Activated CD4-positive, CD25-positive, alpha-beta regulatory T cell treated with anti-CD3 and anti-CD28 coated beads, Interleukin-2, amount 50 U/mL, for 16 hours (primary cell): ENCODE measurements at regions not wholly inside any gene's neighbourhood (a gene's known extent, or its start where the extent isn't known, plus 50 kb on each side); places are given as distances from the start of the nearest gene placed in this dataset.
"Not testable (repeated sequence)": the region's sequence is repeated elsewhere in the genome, so short reads cannot be mapped to it uniquely, and the experiment has no call there.

Experiments used
- DNase-seq: peaks from one replicate; pipeline ENCODE4 v3.0.0-alpha.2; 2020; ENCODE audit warnings: low read depth, low spot score

DNA sequence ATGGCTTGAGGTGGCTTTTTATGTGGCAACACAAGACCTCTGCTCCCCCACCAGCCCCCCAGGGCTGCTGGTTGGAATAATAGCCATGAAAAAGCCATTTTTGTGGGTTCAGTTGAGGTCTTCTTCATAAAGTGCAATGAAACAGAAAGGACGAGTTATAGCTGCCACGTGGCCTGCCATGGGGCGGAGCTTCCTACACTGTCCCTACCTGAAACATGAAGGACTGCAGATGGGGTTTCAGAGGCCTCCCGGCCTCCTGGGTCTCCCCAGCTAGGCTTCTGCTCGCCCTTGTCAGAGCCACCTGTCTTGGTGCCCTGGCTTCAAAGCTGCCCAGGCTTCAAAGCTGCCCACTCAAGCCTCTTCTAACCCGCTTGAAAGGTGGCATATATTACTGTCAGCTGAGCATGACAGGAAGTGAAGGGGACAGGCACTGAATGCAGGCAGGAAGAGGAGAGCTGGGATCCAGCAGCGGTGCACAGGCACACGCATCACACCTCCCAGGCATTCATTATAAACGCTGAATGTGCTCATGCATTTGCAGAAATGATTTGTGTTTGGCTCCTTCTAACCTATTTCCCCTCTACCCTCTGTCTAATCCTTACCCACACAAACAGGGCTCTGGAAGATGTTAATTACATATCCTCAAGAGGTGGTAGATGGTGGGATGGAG lies 245.9 kb upstream of the PODXL start:
- DNase-seq, result no peak

DNA sequence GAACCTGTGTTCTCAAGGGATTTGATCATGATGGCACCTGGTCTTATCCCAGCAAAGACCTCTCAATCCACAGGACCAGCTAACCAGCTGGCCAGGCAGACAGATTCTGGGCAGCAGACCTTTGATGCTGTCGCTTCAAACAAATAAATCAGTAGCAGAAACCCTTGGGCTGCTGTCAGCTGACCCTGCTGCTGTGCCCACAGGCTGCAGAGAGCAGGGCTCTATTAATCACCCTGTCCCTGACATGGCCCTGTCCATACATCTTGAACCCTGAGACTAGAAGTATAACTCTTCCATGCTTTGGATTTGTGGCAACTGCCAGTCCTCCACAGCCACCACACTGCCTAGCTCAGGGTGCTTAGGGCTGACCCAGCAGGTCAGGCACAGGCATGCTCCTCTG lies 244.1 kb upstream of the PODXL start:
- no peak for DNase-seq

DNA sequence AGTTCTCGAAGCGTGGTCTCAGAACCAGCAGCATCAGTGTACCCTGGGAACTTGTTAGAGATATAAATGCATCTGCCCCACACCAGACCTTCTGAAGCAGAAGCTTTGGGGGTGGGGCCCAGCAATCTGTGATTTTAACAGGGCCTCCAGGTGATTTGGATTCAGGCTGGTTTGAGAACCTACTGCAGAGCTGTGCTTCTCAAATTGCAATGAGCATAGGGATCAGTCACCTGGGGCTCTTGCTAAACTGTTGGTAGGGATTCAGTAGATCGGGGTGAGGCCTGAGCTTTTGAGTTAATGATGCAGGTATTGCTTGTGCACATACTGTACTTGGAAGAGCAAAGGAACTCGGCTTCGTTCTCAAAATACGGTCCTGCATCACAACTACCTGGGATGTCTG lies 243.6 kb upstream of the PODXL start:
- no peak for DNase-seq

DNA sequence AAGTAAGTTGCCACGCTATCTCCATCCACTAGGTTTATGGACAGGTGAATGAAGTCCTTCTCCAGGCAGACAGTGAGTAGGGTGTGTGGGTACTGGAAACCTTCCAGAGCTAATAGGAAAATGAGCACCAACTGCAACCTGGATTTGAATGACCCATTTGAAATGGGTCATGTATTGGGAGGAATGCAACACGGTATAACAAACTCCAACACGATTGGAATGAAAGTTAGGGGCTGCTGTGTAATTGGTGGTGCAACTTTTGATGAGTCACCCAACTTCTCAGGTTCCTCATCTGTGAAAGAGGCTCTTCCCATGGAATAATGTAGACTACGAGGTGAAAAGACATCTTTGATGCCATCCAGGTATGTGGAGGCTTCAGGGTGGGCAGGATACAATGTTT lies 241.4 kb upstream of the PODXL start:
- DNase-seq, result no peak

DNA sequence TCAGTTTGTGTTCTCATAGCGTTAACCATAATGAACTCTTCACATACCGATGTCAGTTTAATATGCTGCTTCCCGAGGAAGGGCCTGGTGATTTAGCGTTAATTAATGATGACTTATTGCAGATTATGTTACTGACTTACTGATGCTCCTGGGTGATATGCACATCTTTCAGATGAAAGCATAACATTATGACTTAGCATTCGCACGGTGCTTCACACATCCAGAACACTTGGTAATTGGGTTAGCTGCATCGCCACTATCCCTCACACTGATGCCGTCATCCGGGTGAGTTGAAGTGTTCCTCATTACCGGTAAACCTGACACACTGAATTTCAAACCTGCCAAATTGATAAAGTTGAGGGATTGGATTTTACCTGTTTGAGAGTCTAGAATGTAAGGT lies 239.0 kb upstream of the PODXL start:
- DNase-seq, result no peak

DNA sequence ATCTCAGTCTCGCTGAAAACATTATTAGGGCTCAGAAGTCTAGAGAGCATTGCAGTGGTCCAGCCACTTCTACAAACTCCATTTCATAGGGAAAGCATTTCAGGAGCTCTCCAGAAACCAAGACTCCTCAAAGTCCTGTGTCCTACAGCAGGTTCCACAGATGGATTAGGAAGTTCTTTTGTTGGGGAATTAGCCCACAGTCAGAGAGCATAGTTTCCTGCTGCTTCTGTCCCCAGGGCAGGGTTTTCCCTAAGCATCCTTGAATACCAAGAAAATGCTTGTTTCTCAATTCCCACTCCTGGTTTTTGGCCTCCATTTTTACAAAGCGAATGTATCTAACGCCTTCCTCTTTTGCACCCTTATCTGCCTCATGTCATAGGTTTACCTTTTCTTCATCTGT lies 235.9 kb upstream of the PODXL start:
- DNase-seq, result no peak

DNA sequence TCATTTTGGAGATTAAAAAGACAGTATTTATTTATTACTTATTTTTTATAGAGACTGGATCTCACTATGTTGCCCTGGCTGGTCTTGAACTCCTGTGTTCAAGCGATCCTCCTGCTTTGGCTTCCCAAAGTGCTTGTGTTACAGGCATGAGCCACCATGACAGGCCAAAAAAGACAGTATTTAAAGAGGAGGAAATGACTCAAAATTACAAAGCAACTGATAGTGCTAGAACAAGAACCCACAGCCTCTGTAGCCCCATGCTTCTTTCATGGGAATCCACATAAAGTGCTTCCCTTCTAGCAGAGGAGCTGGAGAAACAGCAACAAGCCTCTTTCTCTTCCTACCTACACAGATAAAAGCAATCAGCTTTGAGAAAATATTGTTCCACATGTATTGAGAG lies 230.7 kb upstream of the PODXL start:
- no peak for DNase-seq

DNA sequence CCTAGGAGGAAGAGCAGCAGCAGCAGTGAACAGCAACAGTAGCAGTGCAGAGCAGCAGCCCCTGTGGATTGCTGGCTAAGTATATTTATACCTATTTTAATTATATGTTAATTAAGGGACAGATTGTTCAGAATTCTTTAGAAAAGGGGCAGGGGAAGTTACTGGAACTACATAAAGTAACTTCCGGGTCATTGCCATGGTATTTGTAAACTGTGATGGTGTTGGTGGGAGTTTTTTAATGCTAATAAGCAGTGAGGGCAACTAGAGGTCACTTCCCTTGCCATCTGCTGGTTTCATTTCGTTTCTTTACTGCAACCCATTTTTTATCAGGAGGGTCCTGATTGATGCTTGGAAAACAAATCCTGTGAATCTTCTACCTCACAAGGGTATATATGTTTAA lies 229.8 kb upstream of the PODXL start:
- no peak for DNase-seq

DNA sequence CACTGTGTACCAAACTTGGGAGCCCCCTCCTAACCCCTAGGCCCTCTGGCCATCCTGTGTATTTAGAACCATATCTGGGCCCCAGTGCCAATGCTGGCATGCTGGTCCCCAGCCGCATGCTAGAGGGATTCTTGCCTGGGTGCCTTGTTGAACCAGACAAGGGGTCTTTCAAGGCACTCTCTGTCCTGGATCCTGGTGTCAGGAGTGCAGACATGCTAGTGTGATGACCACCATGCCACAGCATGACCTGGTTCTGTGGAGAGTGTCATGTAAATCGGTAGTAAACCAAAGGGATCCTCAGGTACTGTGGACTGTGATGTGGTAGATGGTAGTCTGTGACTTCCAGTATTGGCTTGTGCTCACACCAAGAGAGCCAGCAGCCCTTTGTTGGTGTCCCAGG lies 222.2 kb upstream of the PODXL start:
- DNase-seq, result no peak

DNA sequence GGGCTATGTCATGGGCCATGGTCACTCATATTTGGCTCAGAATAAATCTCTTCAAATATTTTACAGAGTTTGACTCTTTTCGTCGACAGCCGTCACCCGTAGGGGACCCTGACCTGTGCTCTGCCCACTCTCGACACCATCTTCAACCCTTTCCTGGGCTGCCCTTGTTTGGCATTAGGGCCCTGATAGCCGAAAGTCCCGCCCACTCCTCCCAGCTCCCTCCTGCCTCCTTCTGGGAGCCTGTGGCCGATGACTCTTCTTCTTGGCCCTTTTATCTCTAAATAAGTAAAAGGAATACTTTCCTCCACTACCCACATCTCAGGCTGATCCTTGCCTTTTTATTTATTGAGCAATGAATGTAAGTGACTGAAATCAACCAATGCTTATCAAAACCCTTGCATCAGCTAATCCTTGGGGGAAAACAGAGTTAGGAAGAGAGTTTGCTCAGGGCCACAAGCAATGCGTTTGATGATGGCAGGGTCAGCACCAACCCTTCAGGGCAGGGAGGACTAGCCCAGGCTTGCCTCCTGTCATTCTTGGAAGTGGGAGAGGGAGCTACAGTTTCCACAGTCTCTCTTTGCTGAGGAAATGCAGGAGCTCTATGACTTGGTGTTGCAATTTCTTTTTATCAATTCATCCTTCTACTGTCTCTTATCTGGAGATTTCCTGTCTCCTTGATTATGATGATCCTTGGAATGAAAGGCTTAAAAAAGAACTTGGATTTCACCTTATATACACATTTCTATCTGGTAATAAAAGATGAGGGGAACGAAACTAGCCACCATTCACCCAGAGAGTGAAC lies 218.2 kb upstream of the PODXL start:
- no peak for DNase-seq

DNA sequence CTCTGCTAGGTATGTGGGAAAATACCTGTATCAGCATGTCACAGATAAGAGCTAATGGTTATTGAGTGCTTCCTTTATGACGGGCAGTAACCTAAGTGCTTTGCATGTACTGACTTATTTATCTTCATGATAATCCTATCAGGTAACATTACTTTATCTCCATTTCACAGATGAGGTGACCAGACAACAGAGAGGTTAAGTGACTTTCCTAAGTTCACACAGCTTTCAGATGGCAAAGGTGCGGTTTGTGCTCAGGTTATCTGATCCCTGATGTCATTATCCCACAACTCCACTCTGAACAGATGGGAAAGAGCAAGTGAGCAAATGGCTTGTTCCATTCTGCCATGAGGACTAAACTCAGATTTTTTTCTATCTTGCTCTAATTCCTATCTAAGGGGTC lies 217.0 kb upstream of the PODXL start:
- no peak for DNase-seq

DNA sequence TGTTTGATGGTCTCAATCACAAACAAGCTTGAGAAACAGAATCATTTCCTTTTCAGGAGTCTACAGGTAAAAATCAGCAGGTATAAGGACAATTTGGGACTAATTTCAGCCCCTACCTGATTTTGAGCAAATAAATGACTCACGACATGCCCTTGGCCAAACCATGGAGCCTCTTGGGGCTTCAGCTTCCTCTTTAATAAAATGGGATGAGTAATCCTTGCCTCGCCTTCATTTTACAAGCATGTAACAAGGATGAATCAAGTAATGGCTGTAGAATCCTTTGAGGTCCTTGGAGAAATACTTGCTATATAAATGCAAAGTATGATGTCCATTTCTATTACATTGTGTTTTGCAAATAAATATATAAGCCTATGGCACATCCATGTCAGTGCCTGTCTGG lies 212.8 kb upstream of the PODXL start:
- no peak for DNase-seq

DNA sequence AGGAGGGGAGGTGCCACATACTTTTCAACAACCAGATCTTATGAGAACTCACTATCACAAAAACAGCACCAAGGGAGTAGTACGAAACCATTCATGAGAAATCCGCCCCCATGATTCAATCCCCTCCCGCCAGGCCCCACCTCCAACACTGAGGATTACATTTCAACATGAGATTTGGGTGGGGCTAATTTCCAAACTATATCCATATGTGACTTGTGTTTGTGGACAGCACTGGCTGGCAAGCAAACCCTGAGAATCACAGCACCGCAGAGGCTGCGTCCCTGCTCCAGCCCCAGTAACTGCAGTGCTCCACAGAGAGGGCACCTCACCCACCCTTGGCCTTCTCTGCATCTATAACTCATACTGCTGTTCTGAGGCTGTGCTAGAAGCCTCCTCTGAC lies 211.2 kb upstream of the PODXL start:
- no peak for DNase-seq

DNA sequence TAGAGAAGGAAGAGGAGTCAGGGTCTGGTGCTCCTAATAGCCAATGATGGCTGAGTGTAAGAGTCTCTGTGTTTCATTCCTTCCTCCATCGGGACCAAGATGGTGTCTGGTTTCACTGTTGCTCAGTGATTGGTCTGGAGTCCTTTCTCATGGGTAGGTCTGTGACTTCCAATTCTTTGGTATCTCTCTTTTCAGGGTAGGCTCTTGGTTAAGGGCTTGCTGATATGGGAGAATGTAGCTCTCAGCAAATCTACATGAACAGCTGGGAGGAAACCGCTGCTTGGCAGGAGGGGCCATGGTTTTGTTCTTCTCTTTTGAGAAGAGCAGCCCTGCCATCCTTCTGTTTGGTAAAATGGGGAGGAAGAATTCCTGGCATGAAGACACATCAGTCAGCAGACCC lies 209.1 kb upstream of the PODXL start:
- no peak for DNase-seq

DNA sequence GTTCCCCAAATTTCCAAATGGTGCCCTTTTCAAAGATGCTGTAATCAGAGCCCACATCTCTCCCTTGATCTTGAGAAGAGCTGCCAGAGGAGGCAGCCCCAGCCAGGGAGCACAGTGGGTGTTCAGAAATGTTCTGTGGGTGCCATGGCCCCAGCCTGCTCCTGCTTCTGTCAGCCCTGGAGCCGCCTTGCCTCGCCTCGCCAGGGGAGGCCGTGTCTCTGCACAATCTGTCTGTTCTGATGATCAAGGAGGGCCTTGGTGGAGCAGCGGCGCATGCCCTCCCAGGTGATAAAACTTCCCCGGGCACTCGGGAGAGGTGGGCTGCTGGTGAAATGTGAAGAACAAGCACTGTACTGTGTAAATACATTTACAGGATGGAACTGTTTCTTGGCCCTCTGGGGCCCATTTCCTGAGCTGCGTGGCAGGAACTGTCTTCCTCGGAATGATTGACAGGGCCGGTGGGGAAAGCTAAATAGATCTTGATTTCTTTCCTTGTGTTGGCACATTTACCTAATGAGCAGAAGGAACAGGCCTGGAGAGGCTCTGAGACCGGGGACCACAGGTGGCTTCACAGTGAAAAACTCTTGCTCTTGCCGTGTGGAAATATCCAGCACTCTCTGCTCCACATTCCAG lies 207.8 kb upstream of the PODXL start:
- no peak for DNase-seq

DNA sequence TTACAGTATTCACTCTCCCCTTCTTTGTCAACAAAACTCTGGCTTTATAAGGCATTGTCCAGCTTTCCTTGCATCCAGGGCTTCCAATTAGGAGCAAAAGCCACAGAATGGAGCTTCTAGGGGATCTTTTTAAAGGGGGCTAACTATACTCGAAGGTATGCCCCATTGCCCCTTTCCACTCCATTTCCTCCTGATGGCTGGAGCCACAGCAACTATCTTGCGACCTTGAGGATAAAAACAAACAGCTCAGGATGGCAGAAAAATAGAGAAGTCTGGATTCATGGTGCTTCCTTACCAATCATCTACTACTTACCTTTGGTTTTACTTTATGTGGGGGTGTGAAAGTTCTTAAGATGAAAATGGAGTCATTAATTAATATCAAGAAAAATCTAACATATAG lies 206.3 kb upstream of the PODXL start:
- DNase-seq, result no peak

DNA sequence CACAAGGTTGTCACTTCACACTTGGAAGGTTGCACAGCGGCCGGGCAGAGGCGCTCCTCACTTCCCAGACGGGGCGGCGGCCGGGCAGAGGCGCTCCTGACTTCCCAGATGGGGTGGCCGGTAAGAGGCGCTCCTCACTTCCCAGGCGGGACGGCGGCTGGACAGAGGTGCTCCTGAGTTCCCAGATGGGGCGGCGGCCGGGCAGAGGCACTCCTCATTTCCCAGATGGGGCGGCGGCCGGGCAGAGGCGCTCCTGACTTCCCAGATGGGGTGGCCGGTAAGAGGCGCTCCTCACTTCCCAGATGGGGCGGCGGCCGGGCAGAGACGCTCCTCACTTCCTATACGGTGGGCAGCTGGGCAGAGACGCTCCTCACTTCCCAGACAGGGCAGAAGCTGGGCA lies 199.4 kb upstream of the PODXL start:
- not testable (repeated sequence) for DNase-seq

DNA sequence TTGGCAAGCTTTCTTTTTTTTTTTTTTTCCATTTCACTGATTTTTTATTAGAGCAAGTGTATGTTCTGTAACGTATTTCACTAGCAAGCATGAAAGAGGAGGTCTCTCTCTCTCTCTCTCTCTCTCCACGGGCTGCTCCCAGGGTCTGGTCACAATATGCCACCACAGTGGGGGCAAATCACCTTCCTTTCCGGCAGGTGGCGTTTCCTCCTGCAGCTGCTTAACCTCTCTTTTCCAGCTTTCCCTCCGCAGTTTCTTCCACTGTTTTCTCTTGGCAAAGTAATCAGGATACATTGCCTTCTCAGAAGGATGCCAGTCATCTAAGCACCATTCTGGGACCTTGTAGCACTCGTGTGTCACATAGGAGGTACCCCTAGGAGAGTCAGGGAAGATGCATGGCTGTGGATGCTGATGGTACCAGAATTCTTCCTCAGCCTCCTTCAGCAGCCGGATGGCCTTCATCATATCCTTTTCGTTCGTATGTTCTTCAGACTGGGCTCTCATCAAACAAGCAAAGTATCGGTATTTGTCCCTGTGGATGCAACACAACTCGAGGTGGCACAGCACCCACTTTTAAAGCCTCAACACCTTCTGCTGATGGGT lies 197.3 kb upstream of the PODXL start:
- DNase-seq, result no peak

DNA sequence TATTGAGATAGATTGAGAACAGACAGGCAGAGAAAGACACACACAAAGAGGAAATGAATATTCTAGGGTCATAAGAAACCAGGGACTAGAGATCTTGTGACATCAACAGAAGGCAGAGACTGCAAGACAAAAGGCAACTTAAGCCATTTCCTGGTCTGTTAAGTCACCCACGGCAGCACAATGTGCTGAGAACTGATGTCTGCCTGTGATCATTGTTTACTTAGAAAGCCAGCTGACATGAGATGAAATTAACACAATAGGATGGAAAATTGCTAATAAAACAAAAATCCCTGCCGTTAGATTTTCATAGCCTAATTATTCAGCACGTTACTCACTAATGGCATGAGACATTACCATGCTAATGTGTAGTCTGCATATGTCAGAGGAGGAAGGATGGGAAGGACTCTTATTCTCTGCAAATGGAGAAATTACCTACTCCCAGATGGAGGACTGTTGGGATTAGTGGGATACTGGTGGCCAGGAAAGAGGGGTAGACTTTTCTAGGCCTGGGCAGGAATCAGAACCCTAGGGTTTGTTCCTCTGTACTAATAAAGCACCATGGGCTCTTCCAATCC lies 191.3 kb upstream of the PODXL start:
- DNase-seq, result no peak

DNA sequence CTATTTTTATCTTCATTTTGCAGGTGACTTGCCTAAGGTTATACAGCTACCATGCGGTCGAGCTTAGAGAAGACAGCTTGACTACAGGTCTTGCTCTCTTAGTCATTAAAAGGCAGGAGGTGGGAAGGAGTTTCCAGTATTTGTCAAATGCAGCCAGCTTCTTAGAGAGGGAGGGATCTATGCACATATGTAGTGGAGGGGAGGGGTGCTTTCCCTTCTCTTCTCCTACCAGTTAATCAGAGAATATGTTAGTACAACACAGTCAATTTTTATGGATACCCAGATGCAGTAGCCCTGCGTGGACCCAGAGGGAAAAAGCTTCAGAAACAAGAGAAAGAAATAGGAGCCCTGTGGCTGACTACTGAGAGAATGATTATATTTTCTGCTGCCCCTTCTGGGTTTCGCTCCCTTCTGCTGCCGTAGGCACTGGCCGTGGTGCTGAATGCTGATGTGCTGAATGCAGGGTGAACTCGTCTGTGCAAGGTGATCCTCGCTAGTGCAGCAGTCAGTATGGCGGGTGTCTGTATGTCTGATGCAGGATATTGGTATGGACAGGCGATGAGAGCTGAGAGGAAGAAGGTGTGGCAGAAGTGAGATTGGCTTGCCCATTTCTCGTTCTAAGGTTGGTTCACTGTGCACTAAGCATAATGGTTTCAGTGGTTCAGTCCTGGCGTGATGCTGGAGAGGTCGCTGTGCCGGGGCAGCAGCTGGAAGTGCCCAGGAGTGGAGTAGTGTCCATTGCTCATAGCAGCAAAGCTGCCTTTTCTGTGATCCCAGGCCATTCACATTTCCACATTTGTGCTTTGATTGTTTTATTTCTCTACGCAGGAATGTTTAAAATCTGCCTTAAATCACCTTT lies 189.2 kb upstream of the PODXL start:
- DNase-seq, result no peak

DNA sequence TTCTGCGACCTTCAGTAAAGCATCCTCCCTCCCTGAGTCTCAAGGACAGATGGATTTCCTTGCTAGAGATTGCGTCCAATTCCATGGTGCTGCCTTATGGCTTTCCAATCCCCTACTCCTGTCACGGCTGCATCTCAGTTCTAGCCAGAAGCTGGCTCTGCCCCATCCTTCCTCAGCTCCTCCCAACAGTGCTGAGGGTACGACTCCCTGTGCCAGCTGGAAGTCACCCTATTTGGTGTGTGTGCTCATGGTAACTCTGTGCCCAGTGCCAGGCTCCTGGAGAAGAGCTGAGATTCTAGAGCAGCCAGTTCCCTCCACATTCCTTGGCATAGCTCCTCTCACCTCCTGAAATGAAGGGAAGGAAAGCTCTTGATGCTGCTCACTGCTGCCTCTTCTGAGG lies 185.0 kb upstream of the PODXL start:
- DNase-seq, result no peak
